Astrocyte (in vitro differentiated cells and primary cell): ENCODE measurements at regions not wholly inside any gene's neighbourhood (a gene's known extent, or its start where the extent isn't known, plus 50 kb on each side); places are given as distances from the start of the nearest gene placed in this dataset.

Source experiments
- DNase-seq: peaks from one replicate; pipeline ENCODE4 v3.0.0-alpha.2; 2010; ENCODE audit warnings: low read depth
- FAIRE-seq: peaks from 2 replicates; lab custom pipeline; 2011; peaks lifted over from hg19 to GRCh38; lab: Jason Lieb, UNC
- H2AFZ ChIP-seq: 2 replicates; pipeline ENCODE4 v1.6.0; 2012; ENCODE audit warnings: low read depth, low read length, inconsistent platforms
- H3K27ac ChIP-seq: 2 replicates; pipeline ENCODE4 v1.5.1; 2011; ENCODE audit warnings: low read depth, low read length, inconsistent platforms
- H3K27me3 ChIP-seq: 2 replicates; pipeline ENCODE4 v1.6.0; 2011; ENCODE audit warnings: low read length, inconsistent platforms; ENCODE audit not compliant: insufficient read depth
- H3K36me3 ChIP-seq: 2 replicates; pipeline ENCODE4 v1.5.1; 2011; ENCODE audit warnings: low read length, inconsistent platforms; ENCODE audit not compliant: insufficient read depth
- H3K4me1 ChIP-seq: 2 replicates; pipeline ENCODE4 v1.5.1; 2011; ENCODE audit warnings: low read length, inconsistent platforms; ENCODE audit not compliant: insufficient read depth
- H3K4me2 ChIP-seq: 2 replicates; pipeline ENCODE4 v1.6.0; 2012; ENCODE audit warnings: low read length, inconsistent platforms
- H3K4me3 ChIP-seq: 2 replicates; pipeline ENCODE4 v1.5.1; 2011; ENCODE audit warnings: low read depth, mild to moderate bottlenecking, low read length, inconsistent platforms; ENCODE audit not compliant: insufficient read depth
- H3K79me2 ChIP-seq: 2 replicates; pipeline ENCODE4 v1.6.0; 2012; ENCODE audit warnings: mild to moderate bottlenecking, low read length, inconsistent platforms; ENCODE audit not compliant: insufficient read depth
- H3K9ac ChIP-seq: 2 replicates; pipeline ENCODE4 v1.6.0; 2012; ENCODE audit warnings: mild to moderate bottlenecking, low read length, inconsistent platforms
- H3K9me3 ChIP-seq: 2 replicates; pipeline ENCODE4 v1.5.1; 2012; ENCODE audit warnings: low read depth, mild to moderate bottlenecking, low read length, inconsistent platforms; ENCODE audit not compliant: insufficient read depth
- H4K20me1 ChIP-seq: 2 replicates; pipeline ENCODE4 v1.6.0; 2012; ENCODE audit warnings: low read length, inconsistent platforms; ENCODE audit not compliant: insufficient read depth
- H3K27ac Mint-ChIP-seq: one replicate; pipeline ENCODE4 v1.8.0; 2021; ENCODE audit warnings: mild to moderate bottlenecking, mixed read lengths; ENCODE audit not compliant: unreplicated experiment
- H3K27me3 Mint-ChIP-seq: one replicate; pipeline ENCODE4 v1.8.0; 2021; ENCODE audit warnings: low read depth, mixed read lengths; ENCODE audit not compliant: unreplicated experiment
- H3K36me3 Mint-ChIP-seq: one replicate; pipeline ENCODE4 v1.8.0; 2021; ENCODE audit warnings: low read depth, mixed read lengths; ENCODE audit not compliant: unreplicated experiment
- H3K4me1 Mint-ChIP-seq: one replicate; pipeline ENCODE4 v1.8.0; 2021; ENCODE audit warnings: low read depth, mixed read lengths; ENCODE audit not compliant: unreplicated experiment
- H3K4me3 Mint-ChIP-seq: one replicate; pipeline ENCODE4 v1.8.0; 2021; ENCODE audit warnings: mild to moderate bottlenecking, moderate library complexity, mixed read lengths; ENCODE audit not compliant: unreplicated experiment
- H3K9me3 Mint-ChIP-seq: one replicate; pipeline ENCODE4 v1.8.0; 2021; ENCODE audit warnings: mild to moderate bottlenecking, mixed read lengths; ENCODE audit not compliant: unreplicated experiment
- CTCF ChIP-seq: IDR thresholded peaks from 2 replicates; pipeline ENCODE4 v1.5.1; 2011; ENCODE audit warnings: low read depth, mild to moderate bottlenecking, inconsistent platforms, low read length, moderate library complexity; ENCODE audit not compliant: insufficient read depth
- EZH2 ChIP-seq: IDR thresholded peaks from 2 replicates; pipeline ENCODE4 v1.6.1; 2012; ENCODE audit warnings: mild to moderate bottlenecking, low read length, inconsistent platforms; ENCODE audit not compliant: insufficient read depth

DNA sequence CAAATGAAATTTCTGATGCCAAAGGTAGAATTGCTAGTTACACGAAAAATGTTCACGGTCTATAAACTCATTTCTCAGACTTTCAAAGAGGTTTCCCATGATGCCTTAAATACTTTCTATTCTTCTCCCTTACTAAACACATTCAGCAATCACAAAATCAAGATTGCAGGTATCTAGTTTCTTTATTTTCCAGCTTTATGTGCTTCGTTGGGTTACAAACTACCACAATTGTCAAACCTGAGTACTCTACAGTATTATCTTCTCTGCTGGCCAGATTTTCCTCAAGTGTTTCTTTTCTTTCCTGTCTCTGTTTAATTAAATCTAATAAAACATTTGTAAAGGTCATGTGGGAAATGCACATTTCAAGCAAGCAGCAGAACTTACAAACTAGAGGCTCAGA is 201.8 kb upstream of the ZNF385D start:
- no peak overlapping the region for H3K27ac Mint-ChIP-seq
- no peak overlapping the region for H3K4me3 ChIP-seq
- DNase-seq (no peak), FAIRE-seq (no peak)
- TF ChIP-seq CTCF (no peak), EZH2 (no peak)
- no peaks in the 10 kb centered on the region for H3K27me3 ChIP-seq
- H3K9me3 Mint-ChIP-seq, result peaks cover 8% of the 10 kb centered on the region
- H3K27ac ChIP-seq, result no peak overlapping the region
- no peaks in the 10 kb centered on the region for H4K20me1 ChIP-seq
- H3K4me2 ChIP-seq, result no peak overlapping the region
- H2AFZ ChIP-seq, result no peak overlapping the region
- H3K4me1 Mint-ChIP-seq, result peaks cover 5% of the 10 kb centered on the region
- no peaks in the 10 kb centered on the region for H3K36me3 Mint-ChIP-seq
- no peaks in the 10 kb centered on the region for H3K36me3 ChIP-seq
- H3K9ac ChIP-seq, result no peak overlapping the region
- no peaks in the 10 kb centered on the region for H3K79me2 ChIP-seq
- no peak overlapping the region for H3K4me3 Mint-ChIP-seq
- H3K9me3 ChIP-seq, result no peaks in the 10 kb centered on the region
- no peaks in the 10 kb centered on the region for H3K4me1 ChIP-seq
- no peaks in the 10 kb centered on the region for H3K27me3 Mint-ChIP-seq

GRCh38 chr3:21954709-21955108 is 203.7 kb upstream of the ZNF385D start:
- H3K9me3 ChIP-seq, result no peaks in the 10 kb centered on the region
- Mint-ChIP-seq H3K36me3 (no peaks in the 10 kb centered on the region), H3K9me3 (peaks cover 5% of the 10 kb centered on the region), H3K27ac (peak overlapping the region; percentile 82), H3K27me3 (no peaks in the 10 kb centered on the region), H3K4me1 (peaks cover 5% of the 10 kb centered on the region), H3K4me3 (no peak overlapping the region)
- H3K27ac ChIP-seq, result peak overlapping the region; percentile 22
- H4K20me1 ChIP-seq, result no peaks in the 10 kb centered on the region
- no peaks in the 10 kb centered on the region for H3K4me1 ChIP-seq
- H3K36me3 ChIP-seq, result no peaks in the 10 kb centered on the region
- H3K79me2 ChIP-seq, result no peaks in the 10 kb centered on the region
- no peak overlapping the region for H3K9ac ChIP-seq
- H3K27me3 ChIP-seq, result no peaks in the 10 kb centered on the region
- H3K4me3 ChIP-seq, result no peak overlapping the region
- DNase-seq, result peak; percentile 72
- TF ChIP-seq CTCF (no peak), EZH2 (no peak)
- peak overlapping the region; percentile 6 for H2AFZ ChIP-seq
- peak; percentile 26 for FAIRE-seq
- H3K4me2 ChIP-seq, result peak overlapping the region; percentile 8

DNA sequence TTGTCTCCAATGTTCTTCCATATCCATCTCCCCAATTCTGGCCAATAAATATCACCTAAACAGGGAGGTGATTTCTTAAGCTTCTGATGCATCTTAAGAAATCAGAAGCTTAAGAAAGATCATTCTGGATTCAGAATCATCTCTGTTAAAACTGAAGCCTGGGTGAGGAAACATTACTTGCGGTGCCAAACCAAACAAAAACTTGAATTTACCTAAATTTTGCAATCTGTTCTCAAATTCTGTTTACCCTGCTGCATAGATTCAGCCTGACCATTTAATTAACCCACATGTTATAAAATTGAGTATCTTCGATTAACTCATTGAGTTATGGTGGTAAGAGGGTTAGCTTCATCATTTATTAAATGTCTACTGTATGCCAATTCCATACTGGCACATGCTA is 204.4 kb upstream of the ZNF385D start:
- DNase-seq (no peak), FAIRE-seq (no peak)
- H3K36me3 ChIP-seq, result no peaks in the 10 kb centered on the region
- Mint-ChIP-seq H3K4me1 (peaks cover 5% of the 10 kb centered on the region), H3K27me3 (no peaks in the 10 kb centered on the region), H3K27ac (peak overlapping the region; percentile 82), H3K36me3 (no peaks in the 10 kb centered on the region), H3K4me3 (no peak overlapping the region), H3K9me3 (peaks cover 4% of the 10 kb centered on the region)
- H2AFZ ChIP-seq, result no peak overlapping the region
- H3K4me1 ChIP-seq, result no peaks in the 10 kb centered on the region
- H3K9me3 ChIP-seq, result no peaks in the 10 kb centered on the region
- TF ChIP-seq EZH2, result no peak
- TF ChIP-seq CTCF, result no peak
- H4K20me1 ChIP-seq, result no peaks in the 10 kb centered on the region
- no peak overlapping the region for H3K4me3 ChIP-seq
- H3K27me3 ChIP-seq, result no peaks in the 10 kb centered on the region
- no peak overlapping the region for H3K4me2 ChIP-seq
- H3K79me2 ChIP-seq, result no peaks in the 10 kb centered on the region
- H3K27ac ChIP-seq, result peak overlapping the region; percentile 22
- no peak overlapping the region for H3K9ac ChIP-seq
